B cell (primary cell): ENCODE measurements at regions not wholly inside any gene's neighbourhood (a gene's known extent, or its start where the extent isn't known, plus 50 kb on each side); places are given as distances from the start of the nearest gene placed in this dataset.

ENCODE experiments used
- EZH2 ChIP-seq: IDR thresholded peaks from 2 replicates; pipeline ENCODE4 v1.6.1; 2012; ENCODE audit warnings: borderline replicate concordance, low read depth, mild to moderate bottlenecking, moderate library complexity, low read length; ENCODE audit not compliant: insufficient read depth, poor library complexity, severe bottlenecking
- TF ChIP-seq, protein P1 (sequence below): fragments of 200-600 bp; IDR thresholded peaks from one replicate; pipeline ENCODE4 v1.8.0; 2022; ENCODE audit warnings: antibody characterized with exemption, mild to moderate bottlenecking

- TF ChIP-seq, protein P1, sequence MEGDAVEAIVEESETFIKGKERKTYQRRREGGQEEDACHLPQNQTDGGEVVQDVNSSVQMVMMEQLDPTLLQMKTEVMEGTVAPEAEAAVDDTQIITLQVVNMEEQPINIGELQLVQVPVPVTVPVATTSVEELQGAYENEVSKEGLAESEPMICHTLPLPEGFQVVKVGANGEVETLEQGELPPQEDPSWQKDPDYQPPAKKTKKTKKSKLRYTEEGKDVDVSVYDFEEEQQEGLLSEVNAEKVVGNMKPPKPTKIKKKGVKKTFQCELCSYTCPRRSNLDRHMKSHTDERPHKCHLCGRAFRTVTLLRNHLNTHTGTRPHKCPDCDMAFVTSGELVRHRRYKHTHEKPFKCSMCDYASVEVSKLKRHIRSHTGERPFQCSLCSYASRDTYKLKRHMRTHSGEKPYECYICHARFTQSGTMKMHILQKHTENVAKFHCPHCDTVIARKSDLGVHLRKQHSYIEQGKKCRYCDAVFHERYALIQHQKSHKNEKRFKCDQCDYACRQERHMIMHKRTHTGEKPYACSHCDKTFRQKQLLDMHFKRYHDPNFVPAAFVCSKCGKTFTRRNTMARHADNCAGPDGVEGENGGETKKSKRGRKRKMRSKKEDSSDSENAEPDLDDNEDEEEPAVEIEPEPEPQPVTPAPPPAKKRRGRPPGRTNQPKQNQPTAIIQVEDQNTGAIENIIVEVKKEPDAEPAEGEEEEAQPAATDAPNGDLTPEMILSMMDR = no peak
- no peak for TF ChIP-seq EZH2
Measured at GRCh38 chr14:41489315-41489972, 117.2 kb upstream of the LRFN5 start.
